ENCODE measurements at regions not wholly inside any gene's neighbourhood (a gene's known extent, or its start where the extent isn't known, plus 50 kb on each side); places are given as distances from the start of the nearest gene placed in this dataset.
A peak's percentile ranks its signal among the peaks of the same experiment; 100 is the strongest.

GRCh38 chr2:241961454-241961853 is 91.9 kb downstream of the RTP5 start:
- no peak for DNase-seq (ENCODE audit: low read depth)
- ChIA-PET POLR2A (no interaction called here), CTCF (interaction anchor here (1.0 to 1.6 kb wide), 2 partner anchors 10 to 14 kb away, joined by 3 to 4 read pairs; no protein-coding TSS in a partner anchor)
- Histone ChIP-seq H3K36me3 (ENCODE audit: control insufficient read depth, insufficient read depth, low read length) (no peaks in the 10 kb centered on the region), H3K4me3 (ENCODE audit: low read depth, low read length) (no peak overlapping the region), H3K27me3 (ENCODE audit: control insufficient read depth, insufficient read depth, low read length) (no peaks in the 10 kb centered on the region)
- TF ChIP-seq CTCF (IDR thresholded peaks at IDR 0.05; ENCODE audit: insufficient read depth, low read depth, low read length): no peak

GRCh38 chr2:241964133-241964532 is 94.6 kb downstream of the RTP5 start:
- ChIA-PET POLR2A (no interaction called here), CTCF (interaction anchor here (3.5 kb wide), 1 partner anchor 13 kb away, joined by 20 read pairs; no protein-coding TSS in a partner anchor)
- no peak for TF ChIP-seq CTCF (IDR thresholded peaks at IDR 0.05; ENCODE audit: insufficient read depth, low read depth, low read length)
- no peak for DNase-seq (ENCODE audit: low read depth)
- Histone ChIP-seq H3K4me3 (ENCODE audit: low read depth, low read length) (no peak overlapping the region), H3K36me3 (ENCODE audit: control insufficient read depth, insufficient read depth, low read length) (no peaks in the 10 kb centered on the region), H3K27me3 (ENCODE audit: control insufficient read depth, insufficient read depth, low read length) (no peaks in the 10 kb centered on the region)

GRCh38 chr2:241965931-241966412 is 96.4 kb downstream of the RTP5 start:
- POLR2A ChIA-PET: no interaction called here
- H3K27me3 ChIP-seq (ENCODE audit: control insufficient read depth, insufficient read depth, low read length): no peaks in the 10 kb centered on the region
- CTCF ChIA-PET: interaction anchor here (3.5 kb wide), 1 partner anchor 15 kb away, joined by 20 read pairs; no protein-coding TSS in a partner anchor
- DNase-seq (ENCODE audit: low read depth): peak; percentile 70
- H3K4me3 ChIP-seq (ENCODE audit: low read depth, low read length): peak overlapping the region; percentile 24; the same call in 1 of the 2 replicates
- no peaks in the 10 kb centered on the region for H3K36me3 ChIP-seq (ENCODE audit: control insufficient read depth, insufficient read depth, low read length)
- TF ChIP-seq CTCF (IDR thresholded peaks at IDR 0.05; ENCODE audit: insufficient read depth, low read depth, low read length): no peak

GRCh38 chr2:241966647-241967466 is 97.3 kb downstream of the RTP5 start:
- CTCF ChIA-PET: interaction anchor here (0.8 to 3.5 kb wide), 3 partner anchors 12 to 16 kb away, joined by 3 to 20 read pairs (median 3); no protein-coding TSS in a partner anchor
- no peak for DNase-seq (ENCODE audit: low read depth)
- Histone ChIP-seq H3K4me3 (ENCODE audit: low read depth, low read length) (no peak overlapping the region), H3K36me3 (ENCODE audit: control insufficient read depth, insufficient read depth, low read length) (no peaks in the 10 kb centered on the region), H3K27me3 (ENCODE audit: control insufficient read depth, insufficient read depth, low read length) (no peaks in the 10 kb centered on the region)
- POLR2A ChIA-PET: no interaction called here
- TF ChIP-seq CTCF (IDR thresholded peaks at IDR 0.05; ENCODE audit: insufficient read depth, low read depth, low read length): no peak

GRCh38 chr2:241967467-241968144 is 98.1 kb downstream of the RTP5 start:
- H3K27me3 ChIP-seq (ENCODE audit: control insufficient read depth, insufficient read depth, low read length): no peaks in the 10 kb centered on the region
- ChIA-PET CTCF (interaction anchor here (0.8 to 1.1 kb wide), 2 partner anchors 11 to 17 kb away, joined by 3 read pairs; no protein-coding TSS in a partner anchor), POLR2A (no interaction called here)
- H3K36me3 ChIP-seq (ENCODE audit: control insufficient read depth, insufficient read depth, low read length): no peaks in the 10 kb centered on the region
- no peak for TF ChIP-seq CTCF (IDR thresholded peaks at IDR 0.05; ENCODE audit: insufficient read depth, low read depth, low read length)
- H3K4me3 ChIP-seq (ENCODE audit: low read depth, low read length): no peak overlapping the region
- DNase-seq (ENCODE audit: low read depth): no peak

Measured in BJ (cell line).